SU-DHL-6 (cell line): ENCODE measurements at regions not wholly inside any gene's neighbourhood (a gene's known extent, or its start where the extent isn't known, plus 50 kb on each side); places are given as distances from the start of the nearest gene placed in this dataset.

ENCODE experiments used
- H2AFZ ChIP-seq: fragments of 200-600 bp; sonication (generic); 2 replicates; pipeline ENCODE4 v1.6.1; 2014; ENCODE audit warnings: low read depth, mild to moderate bottlenecking, moderate library complexity, mixed read lengths, antibody characterized with exemption, low read length; ENCODE audit not compliant: severe bottlenecking
- H3F3A ChIP-seq: fragments of 200-600 bp; shearing (Covaris generic); 2 replicates; pipeline ENCODE4 v1.6.0; 2016; ENCODE audit warnings: antibody characterized with exemption, mild to moderate bottlenecking; ENCODE audit not compliant: insufficient read depth
- H3K27ac ChIP-seq: fragments of 200-600 bp; sonication (generic); 2 replicates; pipeline ENCODE4 v1.5.1; 2016; ENCODE audit warnings: low read depth, mild to moderate bottlenecking, low read length, moderate library complexity, mixed read lengths
- H3K27me3 ChIP-seq: fragments of 200-600 bp; sonication (generic), shearing (Covaris generic); 2 replicates; pipeline ENCODE4 v1.6.0; 2014; ENCODE audit warnings: mild to moderate bottlenecking, low read length
- H3K36me3 ChIP-seq: fragments of 200-600 bp; sonication (generic); 2 replicates; pipeline ENCODE4 v1.6.1; 2014; ENCODE audit warnings: mild to moderate bottlenecking, low read length, mixed read lengths
- H3K4me2 ChIP-seq: fragments of 300-600, 200-600 bp; shearing (Covaris generic), sonication (generic); 2 replicates; pipeline ENCODE4 v1.6.0; 2014; ENCODE audit warnings: low read length, low read depth, mild to moderate bottlenecking; ENCODE audit not compliant: poor library complexity, severe bottlenecking
- H3K4me3 ChIP-seq: fragments of 200-600 bp; sonication (generic); 2 replicates; pipeline ENCODE4 v1.5.1; 2014; ENCODE audit warnings: antibody characterized with exemption, low read length, mild to moderate bottlenecking, mixed read lengths; ENCODE audit not compliant: insufficient read depth, poor library complexity, severe bottlenecking
- H3K79me2 ChIP-seq: fragments of 200-600 bp; sonication (generic); 2 replicates; pipeline ENCODE4 v1.6.1; 2014; ENCODE audit warnings: mild to moderate bottlenecking, low read length, moderate library complexity; ENCODE audit not compliant: insufficient read depth
- H3K9ac ChIP-seq: fragments of 200-600 bp; sonication (generic); 2 replicates; pipeline ENCODE4 v1.7.0; 2014; ENCODE audit warnings: mild to moderate bottlenecking, low read length
- H3K9me2 ChIP-seq: fragments of 200-600 bp; sonication (generic); replicated peaks from 2 replicates; pipeline ENCODE4 v1.6.1; 2014; ENCODE audit warnings: low read length; ENCODE audit not compliant: insufficient read depth
- H3K9me3 ChIP-seq: fragments of 200-600 bp; sonication (generic); 2 replicates; pipeline ENCODE4 v1.6.1; 2014; ENCODE audit warnings: low read length, mixed read lengths; ENCODE audit not compliant: insufficient read depth
- H4K20me1 ChIP-seq: fragments of 200-600 bp; sonication (generic); 2 replicates; pipeline ENCODE4 v1.6.1; 2014; ENCODE audit warnings: low read depth, mild to moderate bottlenecking, antibody characterized with exemption, low read length, moderate library complexity, mixed read lengths
- EZH2phosphoT487 ChIP-seq: fragments of 200-600 bp; sonication (generic), shearing (Covaris generic); conservative IDR thresholded peaks from 2 replicates; pipeline ENCODE4 v1.6.1; 2018; ENCODE audit warnings: mild to moderate bottlenecking, antibody characterized with exemption, low read length, moderate library complexity, mixed read lengths
- TF ChIP-seq, protein P1 (sequence below): fragments of 200-600 bp; sonication (generic); IDR thresholded peaks from one replicate; pipeline ENCODE4 v1.5.1; 2017; ENCODE audit warnings: antibody characterized with exemption, mild to moderate bottlenecking, low read length, moderate library complexity; ENCODE audit not compliant: insufficient read depth, poor library complexity, severe bottlenecking

DNA sequence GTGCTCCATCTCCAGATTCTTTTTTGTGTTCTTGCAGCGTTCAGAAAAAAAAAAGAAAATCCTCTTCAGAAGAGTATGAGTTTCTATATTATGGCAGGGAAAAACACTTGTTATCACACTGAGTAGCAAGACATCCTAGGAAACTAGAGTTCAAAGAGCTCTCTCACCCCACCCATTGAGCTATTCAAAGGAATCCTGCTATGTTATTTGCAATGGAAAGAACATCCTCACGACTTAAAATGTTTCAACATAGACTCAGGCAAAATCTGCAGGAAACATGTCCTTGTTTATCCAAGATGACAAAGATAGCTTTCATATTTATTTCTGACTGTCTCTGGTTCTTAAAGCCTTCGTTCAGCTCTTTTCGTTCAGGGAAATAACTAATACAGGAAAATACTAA, 331.6 kb upstream of the ANO5 start:
- Histone ChIP-seq H2AFZ (no peak overlapping the region), H3K4me2 (no peak overlapping the region), H4K20me1 (no peaks in the 10 kb centered on the region), H3K27me3 (no peaks in the 10 kb centered on the region), H3K4me3 (no peak overlapping the region), H3K9me2 (no peaks in the 10 kb centered on the region), H3K9ac (no peak overlapping the region), H3K9me3 (no peaks in the 10 kb centered on the region), H3K36me3 (no peaks in the 10 kb centered on the region), H3K79me2 (no peaks in the 10 kb centered on the region), H3F3A (no peaks in the 10 kb centered on the region), H3K27ac (no peak overlapping the region)
- TF ChIP-seq, protein P1, sequence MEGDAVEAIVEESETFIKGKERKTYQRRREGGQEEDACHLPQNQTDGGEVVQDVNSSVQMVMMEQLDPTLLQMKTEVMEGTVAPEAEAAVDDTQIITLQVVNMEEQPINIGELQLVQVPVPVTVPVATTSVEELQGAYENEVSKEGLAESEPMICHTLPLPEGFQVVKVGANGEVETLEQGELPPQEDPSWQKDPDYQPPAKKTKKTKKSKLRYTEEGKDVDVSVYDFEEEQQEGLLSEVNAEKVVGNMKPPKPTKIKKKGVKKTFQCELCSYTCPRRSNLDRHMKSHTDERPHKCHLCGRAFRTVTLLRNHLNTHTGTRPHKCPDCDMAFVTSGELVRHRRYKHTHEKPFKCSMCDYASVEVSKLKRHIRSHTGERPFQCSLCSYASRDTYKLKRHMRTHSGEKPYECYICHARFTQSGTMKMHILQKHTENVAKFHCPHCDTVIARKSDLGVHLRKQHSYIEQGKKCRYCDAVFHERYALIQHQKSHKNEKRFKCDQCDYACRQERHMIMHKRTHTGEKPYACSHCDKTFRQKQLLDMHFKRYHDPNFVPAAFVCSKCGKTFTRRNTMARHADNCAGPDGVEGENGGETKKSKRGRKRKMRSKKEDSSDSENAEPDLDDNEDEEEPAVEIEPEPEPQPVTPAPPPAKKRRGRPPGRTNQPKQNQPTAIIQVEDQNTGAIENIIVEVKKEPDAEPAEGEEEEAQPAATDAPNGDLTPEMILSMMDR = no peak
- no peak for TF ChIP-seq EZH2phosphoT487

DNA sequence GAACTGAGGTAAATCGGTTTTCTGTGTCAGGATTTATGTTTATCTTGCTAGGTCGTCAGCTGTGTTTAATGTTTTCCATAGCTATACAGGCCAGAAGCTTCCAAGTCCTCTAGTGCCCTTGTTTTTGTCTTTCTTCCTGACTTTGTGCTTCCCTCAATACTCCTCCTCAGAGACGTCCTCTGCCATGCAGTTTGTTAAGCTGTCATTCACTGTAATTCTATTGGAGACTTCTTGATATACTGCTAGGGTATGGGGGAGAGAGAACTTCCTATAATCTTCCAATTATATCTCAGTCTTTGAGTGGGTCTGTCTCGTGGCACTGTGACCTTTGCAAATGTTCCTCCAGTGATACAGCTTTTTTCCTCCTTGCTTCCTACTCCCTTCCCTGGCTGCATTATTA, 327.3 kb upstream of the ANO5 start:
- H3K9me3 ChIP-seq = no peaks in the 10 kb centered on the region
- H2AFZ ChIP-seq = no peak overlapping the region
- no peak for TF ChIP-seq EZH2phosphoT487
- TF ChIP-seq, protein P1 = no peak
- H3K36me3 ChIP-seq = no peaks in the 10 kb centered on the region
- H3F3A ChIP-seq = no peaks in the 10 kb centered on the region
- no peak overlapping the region for H3K9ac ChIP-seq
- H3K4me3 ChIP-seq = no peak overlapping the region
- no peaks in the 10 kb centered on the region for H3K9me2 ChIP-seq
- no peaks in the 10 kb centered on the region for H4K20me1 ChIP-seq
- no peak overlapping the region for H3K27ac ChIP-seq
- H3K27me3 ChIP-seq = no peaks in the 10 kb centered on the region
- no peak overlapping the region for H3K4me2 ChIP-seq
- no peaks in the 10 kb centered on the region for H3K79me2 ChIP-seq

DNA sequence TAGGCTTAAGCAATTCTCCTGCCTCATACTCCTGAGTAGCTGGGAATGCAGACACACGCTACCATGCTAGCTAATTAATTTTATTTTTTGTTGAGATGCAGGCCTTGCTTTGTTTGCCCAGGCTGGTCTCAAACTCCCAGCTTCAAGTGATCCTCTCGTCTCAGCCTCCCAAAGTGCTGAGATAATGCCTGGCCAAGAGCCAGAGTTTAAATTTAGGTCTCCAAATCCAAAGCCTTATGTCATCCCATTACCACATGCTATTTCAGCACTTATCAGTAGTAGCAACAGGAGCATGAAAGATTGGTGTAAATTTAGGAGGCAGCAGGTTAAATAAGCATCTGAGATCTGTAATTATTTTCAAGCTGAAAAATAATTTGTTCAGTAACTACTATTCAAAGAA, 326.1 kb upstream of the ANO5 start:
- H3K36me3 ChIP-seq = no peaks in the 10 kb centered on the region
- no peaks in the 10 kb centered on the region for H4K20me1 ChIP-seq
- H3K4me2 ChIP-seq = no peak overlapping the region
- no peaks in the 10 kb centered on the region for H3K79me2 ChIP-seq
- H3K9me3 ChIP-seq = no peaks in the 10 kb centered on the region
- TF ChIP-seq, protein P1 = no peak
- TF ChIP-seq EZH2phosphoT487 = no peak
- H3K27me3 ChIP-seq = no peaks in the 10 kb centered on the region
- H3K27ac ChIP-seq = no peak overlapping the region
- H3F3A ChIP-seq = no peaks in the 10 kb centered on the region
- H3K4me3 ChIP-seq = no peak overlapping the region
- no peak overlapping the region for H2AFZ ChIP-seq
- no peak overlapping the region for H3K9ac ChIP-seq
- H3K9me2 ChIP-seq = no peaks in the 10 kb centered on the region
